ENCODE measurements at regions not wholly inside any gene's neighbourhood (a gene's known extent, or its start where the extent isn't known, plus 50 kb on each side); places are given as distances from the start of the nearest gene placed in this dataset.

- Histone ChIP-seq H3K36me3 (ENCODE audit: control insufficient read depth in 2 of 3, insufficient read depth in 3 of 3, low read length in 3 of 3) (no peaks in the 10 kb centered on the region), H3K4me3 (ENCODE audit: low read length in 3 of 3) (no peak overlapping the region), H3K27me3 (ENCODE audit: control insufficient read depth, insufficient read depth, low read length) (no peaks in the 10 kb centered on the region), H3K27ac (ENCODE audit: low read depth in 2 of 2, low read length in 2 of 2) (no peak overlapping the region), H3K9me3 (ENCODE audit: control insufficient read depth in 2 of 3, insufficient read depth in 1 of 3, low read length in 3 of 3) (no peaks in the 10 kb centered on the region), H3K4me1 (ENCODE audit: control insufficient read depth in 2 of 3, insufficient read depth in 2 of 3, low read depth in 1 of 3, low read length in 3 of 3) (no peaks in the 10 kb centered on the region), H3K9ac (ENCODE audit: low read length in 3 of 3) (no peak overlapping the region)
- intact Hi-C loops (cut with DNase I): no loop called here
- no peak for FAIRE-seq
- DNase-seq: no peak
- no peak for TF ChIP-seq CTCF (IDR thresholded peaks at IDR 0.05; ENCODE audit: borderline replicate concordance, extremely low read depth, insufficient read depth)
Measured at GRCh38 chr2:125086313-125087184, 1061.5 kb downstream of the CNTNAP5 start.

- intact Hi-C loops (cut with DNase I): no loop called here
- TF ChIP-seq CTCF (IDR thresholded peaks at IDR 0.05; ENCODE audit: borderline replicate concordance, extremely low read depth, insufficient read depth): no peak
Measured at GRCh38 chr2:125092276-125093009, 1067.4 kb downstream of the CNTNAP5 start.

GRCh38 chr2:125095826-125096225 is 1070.7 kb downstream of the CNTNAP5 start:
- Histone ChIP-seq H3K9me3 (ENCODE audit: control insufficient read depth in 2 of 3, insufficient read depth in 1 of 3, low read length in 3 of 3) (no peaks in the 10 kb centered on the region), H3K27ac (ENCODE audit: low read depth in 2 of 2, low read length in 2 of 2) (no peak overlapping the region), H3K27me3 (ENCODE audit: control insufficient read depth, insufficient read depth, low read length) (no peaks in the 10 kb centered on the region), H3K36me3 (ENCODE audit: control insufficient read depth in 2 of 3, insufficient read depth in 3 of 3, low read length in 3 of 3) (no peaks in the 10 kb centered on the region), H3K4me1 (ENCODE audit: control insufficient read depth in 2 of 3, insufficient read depth in 2 of 3, low read depth in 1 of 3, low read length in 3 of 3) (no peaks in the 10 kb centered on the region), H3K9ac (ENCODE audit: low read length in 3 of 3) (no peak overlapping the region), H3K4me3 (ENCODE audit: low read length in 3 of 3) (no peak overlapping the region)
- intact Hi-C loops (cut with DNase I): no loop called here
- FAIRE-seq (no peak), DNase-seq (no peak)
- TF ChIP-seq CTCF (IDR thresholded peaks at IDR 0.05; ENCODE audit: borderline replicate concordance, extremely low read depth, insufficient read depth): no peak

More at GRCh38 chr2:125092276-125093009, 1067.4 kb downstream of the CNTNAP5 start:
- Histone ChIP-seq H3K4me1 (ENCODE audit: control insufficient read depth in 2 of 3, insufficient read depth in 2 of 3, low read depth in 1 of 3, low read length in 3 of 3) (no peaks in the 10 kb centered on the region), H3K9ac (ENCODE audit: low read length in 3 of 3) (no peak overlapping the region), H3K27me3 (ENCODE audit: control insufficient read depth, insufficient read depth, low read length) (no peaks in the 10 kb centered on the region), H3K27ac (ENCODE audit: low read depth in 2 of 2, low read length in 2 of 2) (no peak overlapping the region), H3K4me3 (ENCODE audit: low read length in 3 of 3) (no peak overlapping the region), H3K36me3 (ENCODE audit: control insufficient read depth in 2 of 3, insufficient read depth in 3 of 3, low read length in 3 of 3) (no peaks in the 10 kb centered on the region), H3K9me3 (ENCODE audit: control insufficient read depth in 2 of 3, insufficient read depth in 1 of 3, low read length in 3 of 3) (no peaks in the 10 kb centered on the region)
- FAIRE-seq (no peak), DNase-seq (no peak)
